K562 (cell line): ENCODE measurements at regions not wholly inside any gene's neighbourhood (a gene's known extent, or its start where the extent isn't known, plus 50 kb on each side); places are given as distances from the start of the nearest gene placed in this dataset.

Source experiments
- ATAC-seq: fragments of 200-7000 bp; cut with Tn5 transposase; 3 replicates; pipeline ENCODE4 v1.9.1; 2020; ENCODE audit warnings: moderate library complexity
- BruUV-seq: library from RNA; stranded (reverse); fragments of 400-500 nt; replicated peaks from 2 replicates; lab custom pipeline; 2021; lab: Mats Ljungman, UMichigan
- CTCF ChIA-PET: fragments of 300-600 bp; formaldehyde crosslinking; extraction: SDS; loops from one replicate; lab custom pipeline; 2021; ENCODE audit warnings: low intra/inter-chr PET ratio; lab: Yijun Ruan, JAX
- POLR2A ChIA-PET: fragments of 300-600, 350-650 bp; sonication (Branson Sonifier 250); formaldehyde crosslinking; extraction: SDS; loops from one replicate; lab custom pipeline; 2021; ENCODE audit warnings: antibody characterized with exemption, inconsistent platforms; lab: Yijun Ruan, JAX
- DNase-seq, 4 experiments: peaks; one replicate each; pipeline versions ENCODE4 v3.0.0 to v3.0.0-alpha.2; 2011 to 2018; ENCODE audit warnings: low spot score in 3 of 4, mixed read lengths in 3 of 4; ENCODE audit errors: extremely low read depth in 1 of 4
- FAIRE-seq: peaks from 2 replicates; lab custom pipeline; 2011; peaks lifted over from hg19 to GRCh38; lab: Jason Lieb, UNC
- H2AFZ ChIP-seq: 2 replicates; pipeline ENCODE4 v1.6.0; 2011; ENCODE audit warnings: low read depth, low read length, control low read depth, inconsistent platforms
- H3K27ac ChIP-seq: fragments of 200-600 bp; 3 replicates; pipeline ENCODE4 v1.8.0; 2011; ENCODE audit warnings: low read depth, mild to moderate bottlenecking, control low read depth, inconsistent platforms, low read length, moderate library complexity, mixed read lengths; ENCODE audit errors: extremely low read depth
- H3K27me3 ChIP-seq, 2 experiments: fragments of 300-600 bp in 1 of 2; 2 replicates in 1 of 2; 3 replicates in 1 of 2; pipeline versions ENCODE4 v1.6.0 to v1.8.0; 2011; ENCODE audit warnings: inconsistent platforms in 2 of 2, low read length in 2 of 2, mild to moderate bottlenecking in 1 of 2, mixed read lengths in 1 of 2, moderate library complexity in 1 of 2; ENCODE audit not compliant: control insufficient read depth in 2 of 2, insufficient read depth in 2 of 2
- H3K36me3 ChIP-seq: fragments of 300-600 bp; 3 replicates; pipeline ENCODE4 v1.8.0; 2011; ENCODE audit warnings: mild to moderate bottlenecking, low read length, inconsistent platforms; ENCODE audit not compliant: control insufficient read depth, insufficient read depth
- H3K4me1 ChIP-seq, 2 experiments: fragments of 200-600 bp in 1 of 2; replicated peaks in 1 of 2; 2 replicates in 1 of 2; 3 replicates in 1 of 2; pipeline versions ENCODE4 v1.5.1 to v1.8.0; 2011; ENCODE audit warnings: inconsistent platforms in 2 of 2, low read length in 2 of 2, mild to moderate bottlenecking in 1 of 2, mixed read lengths in 1 of 2, moderate library complexity in 1 of 2; ENCODE audit not compliant: control insufficient read depth in 2 of 2, insufficient read depth in 2 of 2
- H3K4me2 ChIP-seq: 2 replicates; pipeline ENCODE4 v1.6.1; 2011; ENCODE audit warnings: low read length, control low read depth, inconsistent platforms, mixed read lengths; ENCODE audit not compliant: insufficient read depth
- H3K4me3 ChIP-seq: fragments of 200-600 bp; sonication (generic), shearing (Covaris generic); 2 replicates; pipeline ENCODE4 v1.5.1; 2016; ENCODE audit warnings: control low read depth, inconsistent platforms
- H3K79me2 ChIP-seq: fragments of 200-600 bp; 3 replicates; pipeline ENCODE4 v1.8.0; 2011; ENCODE audit warnings: low read length, inconsistent platforms; ENCODE audit not compliant: control insufficient read depth, insufficient read depth
- H3K9ac ChIP-seq, 2 experiments: 2 replicates each; pipeline versions ENCODE4 v1.6.0 to v1.6.1; 2011; ENCODE audit warnings: low read depth in 2 of 2, low read length in 2 of 2, control low read depth in 1 of 2, inconsistent platforms in 1 of 2, mild to moderate bottlenecking in 1 of 2, mixed read lengths in 1 of 2; ENCODE audit not compliant: insufficient read depth in 1 of 2
- H3K9me1 ChIP-seq: one replicate; pipeline ENCODE4 v1.6.0; 2011; ENCODE audit warnings: inconsistent platforms, mild to moderate bottlenecking, low read length, moderate library complexity; ENCODE audit not compliant: control insufficient read depth, insufficient read depth
- H3K9me3 ChIP-seq: replicated peaks from 2 replicates; pipeline ENCODE4 v1.5.1; 2011; ENCODE audit warnings: low read depth, low read length, inconsistent platforms; ENCODE audit not compliant: control insufficient read depth, insufficient read depth
- H4K20me1 ChIP-seq: replicated peaks from 2 replicates; pipeline ENCODE4 v1.6.1; 2011; ENCODE audit warnings: low read length, inconsistent platforms, mixed read lengths; ENCODE audit not compliant: control insufficient read depth, insufficient read depth
- CCAR2 ChIP-seq: fragments of 200-400 bp; formaldehyde crosslinking; IDR thresholded peaks from 2 replicates; pipeline ENCODE4 v1.6.1; 2017; ENCODE audit warnings: mild to moderate bottlenecking, low read depth, low read length
- FUS ChIP-seq: fragments of 200-400 bp; formaldehyde crosslinking; optimal IDR thresholded peaks from 2 replicates; pipeline ENCODE3; 2017; ENCODE audit warnings: low read depth, low read length
- GABPA ChIP-seq: fragments of 200-800 bp; sonication (Bioruptor generic); conservative IDR thresholded peaks from 2 replicates; pipeline ENCODE4 v1.6.1; 2016; ENCODE audit warnings: low read depth, missing genetic modification characterization, missing compliant biosample characterization
- GTF2E2 ChIP-seq: fragments of 200-800 bp; sonication (Bioruptor generic); IDR thresholded peaks from 2 replicates; pipeline ENCODE4 v1.6.1; 2016; ENCODE audit warnings: missing genetic modification characterization, missing compliant biosample characterization
- KAT8 ChIP-seq: fragments of 450-650 bp; IDR thresholded peaks from 2 replicates; pipeline ENCODE4 v1.6.1; 2016; ENCODE audit warnings: low read depth, mild to moderate bottlenecking
- KDM4B ChIP-seq, 2 experiments: fragments of 450-650 bp in 1 of 2; sonication (generic) in 1 of 2; IDR thresholded peaks; 2 replicates each; pipeline ENCODE4 v1.6.1; 2016 to 2017; ENCODE audit warnings: borderline replicate concordance in 2 of 2, antibody characterized with exemption in 1 of 2, low read depth in 1 of 2, mild to moderate bottlenecking in 1 of 2
- NONO ChIP-seq, 2 experiments: fragments of 200-400 bp in 1 of 2; fragments of 450-650 bp in 1 of 2; formaldehyde crosslinking in 1 of 2; IDR thresholded peaks; 2 replicates each; pipeline ENCODE4 v1.6.1; 2017; ENCODE audit warnings: low read depth in 2 of 2, mild to moderate bottlenecking in 2 of 2, moderate library complexity in 2 of 2, low read length in 1 of 2
- TAL1 ChIP-seq: fragments of 450-650 bp; IDR thresholded peaks from 2 replicates; pipeline ENCODE4 v1.6.1; 2016; ENCODE audit warnings: mild to moderate bottlenecking
- TCFL5 ChIP-seq: fragments of 250-450 bp; sonication (Bioruptor Pico); conservative IDR thresholded peaks from 2 replicates; pipeline ENCODE4 v1.6.1; 2021; ENCODE audit warnings: mild to moderate bottlenecking, moderate library complexity, matching md5 sums
- ZNF77 ChIP-seq: fragments of 250-450 bp; sonication (Bioruptor Pico); IDR thresholded peaks from 2 replicates; pipeline ENCODE4 v1.5.0; 2020
- WGBS: fragments of 100-300 bp; shearing (Covaris generic); methylation state at CpG from one replicate; pipeline ENCODE4 v1.1.6; 2016; ENCODE audit warnings: low coverage, mixed read lengths; ENCODE audit not compliant: insufficient coverage; ENCODE audit errors: missing lambda C conversion rate; 5-methylcytosine and 5-hydroxymethylcytosine counted together
- in situ Hi-C: fragments of 300-500 bp; cut with MboI; formaldehyde crosslinking; loops from 4 replicates; pipeline ENCODE4 v1.15.0; 2018; ENCODE audit warnings: inconsistent platforms, mixed read lengths
- intact Hi-C: fragments of 100-400 bp; cut with micrococcal nuclease; formaldehyde crosslinking; loops from 2 replicates; pipeline ENCODE4 v1.14.2; 2022
- TF ChIP-seq, protein P1 (sequence below): sonication (generic); formaldehyde crosslinking; IDR thresholded peaks from 2 replicates; pipeline ENCODE4 v1.8.1; 2023; ENCODE audit warnings: mild to moderate bottlenecking, missing genetic modification reagents

DNA sequence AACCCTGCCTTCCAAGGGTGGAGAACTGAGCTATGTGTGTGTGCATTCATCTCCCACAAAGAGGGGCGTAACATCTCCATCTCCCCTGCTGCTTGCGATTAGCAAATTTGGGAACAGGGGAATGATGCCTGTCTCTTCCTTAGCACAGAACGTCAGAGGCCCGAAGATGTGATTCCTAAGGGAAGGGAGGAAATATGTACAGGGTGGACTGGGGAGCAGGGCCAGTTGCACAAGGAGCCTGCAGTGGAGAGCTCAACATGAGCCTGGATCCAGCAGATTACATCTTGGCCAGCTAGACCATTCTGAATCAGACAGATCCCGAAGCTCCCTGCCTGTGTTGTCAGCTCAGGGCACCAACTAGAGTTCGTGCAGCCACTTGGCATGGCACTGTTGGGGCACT lies 118.1 kb downstream of the NGF start:
- ChIA-PET CTCF (no interaction called here), POLR2A (interaction anchor here (0.7 kb wide), 1 partner anchor 16 kb away, joined by 3 read pairs; no protein-coding TSS in a partner anchor)
- no peak for DNase-seq
- no peaks in the 10 kb centered on the region for H3K4me1 ChIP-seq
- H3K4me3 ChIP-seq = no peak overlapping the region
- no peak overlapping the region for H3K27ac ChIP-seq
- TF ChIP-seq KDM4B (IDR thresholded peaks at IDR 0.05; ENCODE audit: borderline replicate concordance in 2 of 2, low read depth in 1 of 2) (no peak), GABPA (no peak), CCAR2 (no peak), TCFL5 (CRISPR knock-in tag) (no peak), GTF2E2 (no peak)
- H4K20me1 ChIP-seq = 0 out of 2 replicates have a peak, but pooled peaks cover 2% of the 10 kb centered on the region
- no peaks in the 10 kb centered on the region for H3K79me2 ChIP-seq
- in situ Hi-C loops (no loop called here), intact Hi-C loops (no loop called here)
- H3K4me2 ChIP-seq = no peak overlapping the region
- peaks cover 0 to 4% of the 10 kb centered on the region in 2 experiments; a peak in 2 of 5 replicates for H3K27me3 ChIP-seq
- H3K9ac ChIP-seq = no peak overlapping the region
- no peak for FAIRE-seq
- H3K9me3 ChIP-seq = no peaks in the 10 kb centered on the region
- no peaks in the 10 kb centered on the region for H3K36me3 ChIP-seq
- no peak overlapping the region for H2AFZ ChIP-seq
- 0% methylated on average over 6 of the region's 6 CpGs for WGBS
- no TSS peak for BruUV-seq
- no peaks in the 10 kb centered on the region for H3K9me1 ChIP-seq
- ATAC-seq = no peak

DNA sequence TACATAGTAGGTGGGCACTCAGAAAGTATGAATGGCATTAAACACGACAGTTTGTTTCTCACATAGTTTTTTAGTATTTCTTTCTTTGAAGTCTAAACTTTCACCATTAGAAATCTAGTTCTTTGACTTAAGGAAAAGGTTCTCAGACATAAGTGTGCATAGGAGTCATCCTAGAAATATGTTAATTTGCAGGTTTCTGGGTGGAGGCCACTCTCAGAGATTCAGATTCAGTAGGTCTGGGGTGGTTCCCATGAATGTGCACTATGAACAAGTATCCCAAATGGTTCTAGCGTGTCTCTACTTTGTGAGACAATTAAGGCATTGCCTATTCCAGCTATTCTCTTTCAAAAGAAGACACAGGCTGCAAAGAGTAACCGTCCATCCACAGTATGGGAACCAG lies 119.3 kb downstream of the NGF start:
- Histone ChIP-seq H3K4me1 (no peaks in the 10 kb centered on the region), H3K9me1 (no peaks in the 10 kb centered on the region), H3K27ac (no peak overlapping the region), H3K36me3 (no peaks in the 10 kb centered on the region), H3K27me3 (peaks cover 0 to 4% of the 10 kb centered on the region in 2 experiments; a peak in 2 of 5 replicates), H3K9ac (no peak overlapping the region), H3K4me3 (no peak overlapping the region), H4K20me1 (0 out of 2 replicates have a peak, but pooled peaks cover 2% of the 10 kb centered on the region), H3K4me2 (no peak overlapping the region), H3K9me3 (no peaks in the 10 kb centered on the region), H3K79me2 (no peaks in the 10 kb centered on the region), H2AFZ (no peak overlapping the region)
- DNase-seq (no peak), FAIRE-seq (no peak), ATAC-seq (no peak)
- WGBS = 0% methylated on average over 3 of the region's 3 CpGs
- BruUV-seq = no TSS peak
- ChIA-PET POLR2A (no interaction called here), CTCF (no interaction called here)
- no peak for TF ChIP-seq KAT8
- TF ChIP-seq, protein P1, sequence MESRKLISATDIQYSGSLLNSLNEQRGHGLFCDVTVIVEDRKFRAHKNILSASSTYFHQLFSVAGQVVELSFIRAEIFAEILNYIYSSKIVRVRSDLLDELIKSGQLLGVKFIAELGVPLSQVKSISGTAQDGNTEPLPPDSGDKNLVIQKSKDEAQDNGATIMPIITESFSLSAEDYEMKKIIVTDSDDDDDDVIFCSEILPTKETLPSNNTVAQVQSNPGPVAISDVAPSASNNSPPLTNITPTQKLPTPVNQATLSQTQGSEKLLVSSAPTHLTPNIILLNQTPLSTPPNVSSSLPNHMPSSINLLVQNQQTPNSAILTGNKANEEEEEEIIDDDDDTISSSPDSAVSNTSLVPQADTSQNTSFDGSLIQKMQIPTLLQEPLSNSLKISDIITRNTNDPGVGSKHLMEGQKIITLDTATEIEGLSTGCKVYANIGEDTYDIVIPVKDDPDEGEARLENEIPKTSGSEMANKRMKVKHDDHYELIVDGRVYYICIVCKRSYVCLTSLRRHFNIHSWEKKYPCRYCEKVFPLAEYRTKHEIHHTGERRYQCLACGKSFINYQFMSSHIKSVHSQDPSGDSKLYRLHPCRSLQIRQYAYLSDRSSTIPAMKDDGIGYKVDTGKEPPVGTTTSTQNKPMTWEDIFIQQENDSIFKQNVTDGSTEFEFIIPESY (CRISPR knock-in tag) = no peak
- no peak for TF ChIP-seq ZNF77 (CRISPR knock-in tag)
- no peak for TF ChIP-seq NONO (IDR thresholded peaks at IDR 0.05; ENCODE audit: low read depth in 2 of 2, low read length in 1 of 2)
- no peak for TF ChIP-seq FUS
- no peak for TF ChIP-seq TAL1
- intact Hi-C loops = no loop called here
- in situ Hi-C loops = no loop called here
